ENCODE measurements at regions not wholly inside any gene's neighbourhood (a gene's known extent, or its start where the extent isn't known, plus 50 kb on each side); places are given as distances from the start of the nearest gene placed in this dataset.

- no peaks in the 10 kb centered on the region for H3K9me1 ChIP-seq (ENCODE audit: control insufficient read depth, insufficient read depth, low read length)
- in situ Hi-C loops (cut with MboI) = no loop called here
- no peaks in the 10 kb centered on the region for H3K27me3 ChIP-seq (ENCODE audit: control insufficient read depth in 2 of 2, insufficient read depth in 2 of 2, low read length in 2 of 2)
- H3K36me3 ChIP-seq (ENCODE audit: control insufficient read depth, insufficient read depth, low read length) = no peaks in the 10 kb centered on the region
- FAIRE-seq = no peak
- POLR2A ChIA-PET = no interaction called here
- H3K79me2 ChIP-seq (ENCODE audit: control insufficient read depth, insufficient read depth, low read length) = no peaks in the 10 kb centered on the region
- H3K27ac ChIP-seq (ENCODE audit: extremely low read depth, low read depth, low read length) = no peak overlapping the region
- no peak overlapping the region for H2AFZ ChIP-seq (ENCODE audit: low read depth, low read length)
- DNase-seq (ENCODE audit: extremely low read depth in 1 of 4, low spot score in 3 of 4) = no peak
- no peaks in the 10 kb centered on the region for H4K20me1 ChIP-seq (replicated peaks; ENCODE audit: control insufficient read depth, insufficient read depth, low read length)
- no peak for TF ChIP-seq STAT5A (IDR thresholded peaks at IDR 0.05; ENCODE audit: borderline replicate concordance, low read length)
- no peak for TF ChIP-seq BRD9 (IDR thresholded peaks at IDR 0.05; ENCODE audit: low read depth, partially characterized antibody)
- TF ChIP-seq BRF2 (IDR thresholded peaks at IDR 0.05; ENCODE audit: borderline replicate concordance, insufficient read depth, insufficient read length) = no peak
- no peak for TF ChIP-seq TFE3 (CRISPR knock-in tag; IDR thresholded peaks at IDR 0.05)
- no peak for TF ChIP-seq ZNF324 (CRISPR knock-in tag; IDR thresholded peaks at IDR 0.05)
- no peak for TF ChIP-seq SIX5 (IDR thresholded peaks at IDR 0.05; ENCODE audit: borderline replicate concordance in 1 of 2, insufficient read depth in 1 of 2, low read depth in 1 of 2, low read length in 2 of 2)
- TF ChIP-seq RCOR1 (IDR thresholded peaks at IDR 0.05; ENCODE audit: borderline replicate concordance in 1 of 2, low read depth in 2 of 2, low read length in 2 of 2) = no peak
- TF ChIP-seq PRMT5 (CRISPR knock-in tag; IDR thresholded peaks at IDR 0.05) = no peak
- TF ChIP-seq ETS1 (conservative IDR thresholded peaks at IDR 0.05; ENCODE audit: control insufficient read depth, low read depth, low read length) = no peak
- TF ChIP-seq SUPT5H (IDR thresholded peaks at IDR 0.05) = no peak
- no peak for TF ChIP-seq FOXO4 (CRISPR knock-in tag; IDR thresholded peaks at IDR 0.05)
- no peak for TF ChIP-seq LEF1 (IDR thresholded peaks at IDR 0.05)
- no peak for TF ChIP-seq ZNF699 (CRISPR knock-in tag; IDR thresholded peaks at IDR 0.05; ENCODE audit: insufficient replicate concordance)
- no peak for TF ChIP-seq MXI1 (IDR thresholded peaks at IDR 0.05; ENCODE audit: low read depth, low read length)
- no peak for TF ChIP-seq RFX5 (IDR thresholded peaks at IDR 0.05; ENCODE audit: low read depth, low read length)
- TF ChIP-seq LARP7 (IDR thresholded peaks at IDR 0.05) = no peak
- TF ChIP-seq FOS (IDR thresholded peaks at IDR 0.05; ENCODE audit: extremely low read depth, insufficient read length) = no peak
- H3K4me1 ChIP-seq (replicated peaks in 1 of 2; ENCODE audit: control insufficient read depth in 2 of 2, insufficient read depth in 2 of 2, low read length in 2 of 2) = no peaks in the 10 kb centered on the region
- intact Hi-C loops (cut with micrococcal nuclease) = no loop called here
- no peak overlapping the region for H3K9ac ChIP-seq (ENCODE audit: insufficient read depth in 1 of 2, low read depth in 2 of 2, low read length in 2 of 2)
- no CpG with 5 or more reads among the region's 2 CpGs for WGBS (ENCODE audit: insufficient coverage, low coverage, missing lambda C conversion rate)
- BruUV-seq (replicated peaks) = no TSS peak
- H3K9me3 ChIP-seq (replicated peaks; ENCODE audit: control insufficient read depth, insufficient read depth, low read depth, low read length) = no peaks in the 10 kb centered on the region
- CTCF ChIA-PET (ENCODE audit: low intra/inter-chr PET ratio) = no interaction called here
- H3K4me2 ChIP-seq (ENCODE audit: insufficient read depth, low read length) = no peak overlapping the region
- H3K4me3 ChIP-seq = no peak overlapping the region
- no peak for ATAC-seq
Observed at GRCh38 chr9:30020161-30020560, 2364.3 kb upstream of the ACO1 start.

Data from K562 (cell line).